ENCODE measurements at regions not wholly inside any gene's neighbourhood (a gene's known extent, or its start where the extent isn't known, plus 50 kb on each side); places are given as distances from the start of the nearest gene placed in this dataset.

DNA sequence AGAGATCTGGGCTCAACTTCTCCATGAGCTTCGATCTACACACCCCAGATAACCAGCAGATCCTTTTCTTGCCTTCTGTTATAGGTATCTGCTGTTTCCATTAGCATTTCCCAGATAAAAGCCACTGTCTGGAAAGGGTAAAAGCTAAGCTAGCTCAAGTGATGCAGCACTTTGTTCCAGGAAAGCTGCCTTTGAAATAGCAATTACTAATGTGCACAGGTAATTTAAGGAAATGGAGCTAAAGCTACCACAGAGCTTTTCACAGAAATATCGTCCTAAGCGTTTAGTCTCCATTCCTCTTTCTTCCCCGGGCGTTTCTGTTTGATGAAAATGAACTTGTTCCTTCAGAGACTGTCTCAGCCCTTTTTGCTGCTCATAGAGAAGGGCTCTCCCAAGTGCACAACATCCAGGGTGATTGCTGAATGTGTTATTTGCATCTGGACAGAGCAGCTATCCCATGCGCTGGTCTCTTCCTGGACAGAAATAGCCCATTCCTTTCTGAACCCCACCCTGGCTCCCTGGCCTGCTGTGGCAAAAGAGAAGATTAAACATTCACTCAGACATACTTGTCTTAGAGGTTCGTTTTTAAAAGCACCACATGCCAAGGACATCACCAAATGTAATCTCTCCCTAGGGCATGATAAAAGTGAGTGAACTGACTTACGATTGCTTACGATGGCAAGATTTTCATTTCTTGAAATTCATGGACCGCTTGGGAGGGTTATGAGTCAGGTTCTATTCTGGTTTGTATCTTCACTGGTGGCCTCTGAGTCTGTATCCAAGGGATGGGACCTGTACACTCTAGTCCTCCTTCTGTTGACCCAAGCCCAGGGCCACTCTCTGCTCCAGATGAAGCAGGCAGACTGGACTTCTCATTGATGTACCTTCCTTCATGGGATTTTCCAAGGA lies 429.1 kb upstream of the CDH4 start:
- peaks cover 0 to 7% (median 3%) of the 10 kb centered on the region in 4 donors for H3K9me3 ChIP-seq
- H3K36me3 ChIP-seq: no peaks in the 10 kb centered on the region
- no peak for TF ChIP-seq CTCF (IDR thresholded peaks at IDR 0.05)
- TF ChIP-seq POLR2AphosphoS5 (IDR thresholded peaks at IDR 0.05): no peak
- TF ChIP-seq EP300 (IDR thresholded peaks at IDR 0.05): no peak
- TF ChIP-seq POLR2A (IDR thresholded peaks at IDR 0.05): no peak
- H3K27me3 ChIP-seq: peaks cover 0 to 37% (median 0%) of the 10 kb centered on the region in 3 donors
- WGBS, 5 donors: 59 to 66% (median 63%) methylated on average over 10 of the region's 10 CpGs
- no peak for DNase-seq
- intact Hi-C loops (cut with DNase I; ENCODE audit: low total_unique reads): no loop called here
- H3K4me3 ChIP-seq: no peak overlapping the region
- no peak overlapping the region for H3K27ac ChIP-seq
- H3K4me1 ChIP-seq: no peaks in the 10 kb centered on the region

- DNase-seq: no peak
- Histone ChIP-seq H3K36me3 (no peaks in the 10 kb centered on the region), H3K27ac (no peak overlapping the region), H3K4me1 (no peaks in the 10 kb centered on the region), H3K4me3 (no peak overlapping the region), H3K9me3 (peaks cover 0 to 7% (median 3%) of the 10 kb centered on the region in 4 donors), H3K27me3 (no peaks in the 10 kb centered on the region)
- TF ChIP-seq EP300 (IDR thresholded peaks at IDR 0.05) (no peak), POLR2AphosphoS5 (IDR thresholded peaks at IDR 0.05) (no peak), CTCF (IDR thresholded peaks at IDR 0.05) (no peak), POLR2A (IDR thresholded peaks at IDR 0.05) (no peak)
- intact Hi-C loops (cut with DNase I; ENCODE audit: low total_unique reads): no loop called here
- WGBS, 5 donors: 50 to 64% (median 52%) methylated on average over 2 of the region's 2 CpGs
Observed at GRCh38 chr20:60835876-60836275, 416.2 kb upstream of the CDH4 start.

GRCh38 chr20:60837173-60837770 lies 414.8 kb upstream of the CDH4 start:
- WGBS, 5 donors: 44 to 60% (median 47%) methylated on average over 3 of the region's 3 CpGs
- H3K27me3 ChIP-seq: no peaks in the 10 kb centered on the region
- intact Hi-C loops (cut with DNase I; ENCODE audit: low total_unique reads): no loop called here
- H3K4me1 ChIP-seq: no peaks in the 10 kb centered on the region
- no peak overlapping the region for H3K27ac ChIP-seq
- no peaks in the 10 kb centered on the region for H3K36me3 ChIP-seq
- DNase-seq: no peak
- H3K4me3 ChIP-seq: no peak overlapping the region
- H3K9me3 ChIP-seq: no peaks in the 10 kb centered on the region
- no peak for TF ChIP-seq POLR2AphosphoS5 (IDR thresholded peaks at IDR 0.05)
- no peak for TF ChIP-seq CTCF (IDR thresholded peaks at IDR 0.05)
- no peak for TF ChIP-seq POLR2A (IDR thresholded peaks at IDR 0.05)
- no peak for TF ChIP-seq EP300 (IDR thresholded peaks at IDR 0.05)

- H3K9me3 ChIP-seq: no peaks in the 10 kb centered on the region
- peaks cover 0 to 7% (median 0%) of the 10 kb centered on the region in 3 donors for H3K27me3 ChIP-seq
- H3K4me3 ChIP-seq: no peak overlapping the region
- DNase-seq: no peak
- TF ChIP-seq EP300 (IDR thresholded peaks at IDR 0.05): no peak
- no peak for TF ChIP-seq POLR2AphosphoS5 (IDR thresholded peaks at IDR 0.05)
- no peak for TF ChIP-seq POLR2A (IDR thresholded peaks at IDR 0.05)
- 71 to 83% (median 75%) methylated on average over 3 of the region's 3 CpGs for WGBS, 5 donors
- intact Hi-C loops (cut with DNase I; ENCODE audit: low total_unique reads): no loop called here
- H3K36me3 ChIP-seq: no peaks in the 10 kb centered on the region
- H3K4me1 ChIP-seq: no peaks in the 10 kb centered on the region
- H3K27ac ChIP-seq: no peak overlapping the region
Observed at GRCh38 chr20:60838297-60838696, 413.8 kb upstream of the CDH4 start.

Data from stomach (tissue), 8 donors.